PC-9 (cell line): ENCODE measurements at regions not wholly inside any gene's neighbourhood (a gene's known extent, or its start where the extent isn't known, plus 50 kb on each side); places are given as distances from the start of the nearest gene placed in this dataset.

ENCODE experiments used
- CTCF ChIP-seq: fragments of 200-600 bp; sonication (generic); conservative IDR thresholded peaks from 2 replicates; pipeline ENCODE4 v1.6.1; 2017; ENCODE audit warnings: mixed run types, antibody characterized with exemption, mild to moderate bottlenecking, moderate library complexity
- EZH2 ChIP-seq: fragments of 200-600 bp; sonication (generic); IDR thresholded peaks from 2 replicates; pipeline ENCODE4 v1.8.0; 2017; ENCODE audit warnings: antibody characterized with exemption, low read depth

GRCh38 chr16:8370374-8371270, 219.7 kb downstream of the TMEM114 start:
- no peak for TF ChIP-seq CTCF
- no peak for TF ChIP-seq EZH2
